ENCODE measurements at regions not wholly inside any gene's neighbourhood (a gene's known extent, or its start where the extent isn't known, plus 50 kb on each side); places are given as distances from the start of the nearest gene placed in this dataset.

- intact Hi-C loops (cut with DNase I) = no loop called here
- Histone ChIP-seq H3K4me1 (peaks cover 8 to 22% of the 10 kb centered on the region in 2 donors), H3K27me3 (peaks cover 21 to 97% of the 10 kb centered on the region in 2 donors)
These were observed 60.4 kb upstream of the POLG start for GRCh38 chr15:89395031-89395430.

GRCh38 chr15:89393056-89393455 lies 58.4 kb upstream of the POLG start:
- ATAC-seq = no peak
- peaks cover 1 to 85% of the 10 kb centered on the region in 2 donors for H3K27me3 ChIP-seq
- TF ChIP-seq CTCF (IDR thresholded peaks at IDR 0.05) = no peak

More at GRCh38 chr15:89395031-89395430, 60.4 kb upstream of the POLG start:
- Histone ChIP-seq H3K4me3 (no peak overlapping the region), H3K9me3 (no peaks in the 10 kb centered on the region), H3K27ac (no peak overlapping the region), H3K36me3 (no peaks in the 10 kb centered on the region)
- no peak for DNase-seq
- no peak for ATAC-seq
- TF ChIP-seq CTCF (IDR thresholded peaks at IDR 0.05) = no peak

GRCh38 chr15:89391685-89392257 lies 57.1 kb upstream of the POLG start:
- no peak for TF ChIP-seq CTCF (IDR thresholded peaks at IDR 0.05)
- intact Hi-C loops (cut with DNase I) = no loop called here
- H3K4me1 ChIP-seq = peaks cover 0 to 11% of the 10 kb centered on the region in 2 donors
- no peak overlapping the region for H3K4me3 ChIP-seq
- DNase-seq (peak in 1 of 4 donors; percentile 48), ATAC-seq (no peak)
- peaks cover 0 to 72% of the 10 kb centered on the region in 2 donors for H3K27me3 ChIP-seq
- no peaks in the 10 kb centered on the region for H3K36me3 ChIP-seq
- no peaks in the 10 kb centered on the region for H3K9me3 ChIP-seq
- H3K27ac ChIP-seq = no peak overlapping the region

More at GRCh38 chr15:89393056-89393455, 58.4 kb upstream of the POLG start:
- Histone ChIP-seq H3K9me3 (no peaks in the 10 kb centered on the region), H3K4me1 (peaks cover 0 to 11% of the 10 kb centered on the region in 2 donors), H3K36me3 (no peaks in the 10 kb centered on the region), H3K27ac (no peak overlapping the region), H3K4me3 (no peak overlapping the region)
- intact Hi-C loops (cut with DNase I) = no loop called here
- DNase-seq = no peak

GRCh38 chr15:89389841-89390603 lies 55.4 kb upstream of the POLG start:
- TF ChIP-seq CTCF (IDR thresholded peaks at IDR 0.05) = no peak
- Histone ChIP-seq H3K4me3 (no peak overlapping the region), H3K27ac (no peak overlapping the region), H3K27me3 (peaks cover 0 to 56% of the 10 kb centered on the region in 2 donors), H3K36me3 (no peaks in the 10 kb centered on the region), H3K9me3 (no peaks in the 10 kb centered on the region), H3K4me1 (no peaks in the 10 kb centered on the region)
- intact Hi-C loops (cut with DNase I) = no loop called here
- no peak for ATAC-seq
- DNase-seq = peak in 1 of 4 donors; percentile 59

GRCh38 chr15:89387140-89387903 lies 52.7 kb upstream of the POLG start:
- Histone ChIP-seq H3K4me3 (no peak overlapping the region), H3K27ac (no peak overlapping the region), H3K9me3 (no peaks in the 10 kb centered on the region), H3K27me3 (peaks cover 0 to 41% of the 10 kb centered on the region in 2 donors), H3K4me1 (no peaks in the 10 kb centered on the region), H3K36me3 (no peaks in the 10 kb centered on the region)
- TF ChIP-seq CTCF (IDR thresholded peaks at IDR 0.05) = no peak
- peak in 1 of 4 donors; percentile 40 for DNase-seq
- intact Hi-C loops (cut with DNase I) = no loop called here
- no peak for ATAC-seq

All from left lung (tissue), 4 donors.